Stimulated activated memory B cell treated with anti-CD40 and anti-IgM and Interleukin-4, amounts not matched to agents 10 μg/mL and 1 μg/mL and 100 μg/mL, for 72 hours (primary cell): ENCODE measurements at regions not wholly inside any gene's neighbourhood (a gene's known extent, or its start where the extent isn't known, plus 50 kb on each side); places are given as distances from the start of the nearest gene placed in this dataset.

Experiments used
- ATAC-seq: fragments of 150-1000 bp; cut with Tn5 transposase; 2 replicates; pipeline ENCODE4 v1.10.0; 2021
- H3K27ac Mint-ChIP-seq: one replicate; pipeline ENCODE4 v1.8.0; 2022; ENCODE audit warnings: mild to moderate bottlenecking, mixed read lengths
- H3K27me3 Mint-ChIP-seq: one replicate; pipeline ENCODE4 v1.8.0; 2022; ENCODE audit warnings: mixed read lengths
- H3K36me3 Mint-ChIP-seq: one replicate; pipeline ENCODE4 v1.8.0; 2022; ENCODE audit warnings: mixed read lengths
- H3K4me1 Mint-ChIP-seq: one replicate; pipeline ENCODE4 v1.8.0; 2022; ENCODE audit warnings: mixed read lengths
- H3K4me3 Mint-ChIP-seq: one replicate; pipeline ENCODE4 v1.8.0; 2022; ENCODE audit warnings: mild to moderate bottlenecking, moderate library complexity, mixed read lengths
- H3K9me3 Mint-ChIP-seq: one replicate; pipeline ENCODE4 v1.8.0; 2022; ENCODE audit warnings: mixed read lengths

- H3K36me3 Mint-ChIP-seq: no peaks in the 10 kb centered on the region
- ATAC-seq: no peak
- H3K27ac Mint-ChIP-seq: no peak overlapping the region
- no peaks in the 10 kb centered on the region for H3K4me1 Mint-ChIP-seq
- H3K9me3 Mint-ChIP-seq: no peaks in the 10 kb centered on the region
- no peaks in the 10 kb centered on the region for H3K27me3 Mint-ChIP-seq
- no peak overlapping the region for H3K4me3 Mint-ChIP-seq
Measured at GRCh38 chr2:188196343-188197008, 95.2 kb upstream of the GULP1 start.

DNA sequence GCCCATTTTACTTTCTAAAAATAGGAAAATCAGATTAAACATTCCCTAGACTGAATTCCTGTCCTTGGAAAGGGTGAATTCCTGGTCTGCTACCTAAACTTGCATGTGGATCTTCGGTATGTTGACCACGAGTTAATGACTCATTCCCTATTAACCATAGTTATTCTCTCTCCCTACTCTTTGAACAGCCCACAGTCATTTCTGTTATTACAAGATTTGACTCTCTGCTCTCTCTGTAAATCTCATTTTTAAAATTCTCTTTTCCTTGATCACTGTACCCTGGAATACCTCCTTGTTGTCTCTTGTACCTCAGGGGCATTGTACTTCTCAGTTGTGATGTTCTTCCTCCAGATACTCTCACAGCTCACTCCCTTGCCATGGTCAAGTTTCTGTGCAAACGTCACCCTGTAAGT is 92.0 kb upstream of the GULP1 start:
- no peak for ATAC-seq
- no peaks in the 10 kb centered on the region for H3K4me1 Mint-ChIP-seq
- no peaks in the 10 kb centered on the region for H3K27me3 Mint-ChIP-seq
- no peak overlapping the region for H3K27ac Mint-ChIP-seq
- no peaks in the 10 kb centered on the region for H3K36me3 Mint-ChIP-seq
- H3K9me3 Mint-ChIP-seq: peaks cover 3% of the 10 kb centered on the region
- no peak overlapping the region for H3K4me3 Mint-ChIP-seq

- H3K4me3 Mint-ChIP-seq: no peak overlapping the region
- H3K36me3 Mint-ChIP-seq: no peaks in the 10 kb centered on the region
- H3K4me1 Mint-ChIP-seq: no peaks in the 10 kb centered on the region
- H3K27me3 Mint-ChIP-seq: no peaks in the 10 kb centered on the region
- no peak overlapping the region for H3K27ac Mint-ChIP-seq
- no peak for ATAC-seq
- peaks cover 3% of the 10 kb centered on the region for H3K9me3 Mint-ChIP-seq
Measured at GRCh38 chr2:188201639-188202038, 90.0 kb upstream of the GULP1 start.

DNA sequence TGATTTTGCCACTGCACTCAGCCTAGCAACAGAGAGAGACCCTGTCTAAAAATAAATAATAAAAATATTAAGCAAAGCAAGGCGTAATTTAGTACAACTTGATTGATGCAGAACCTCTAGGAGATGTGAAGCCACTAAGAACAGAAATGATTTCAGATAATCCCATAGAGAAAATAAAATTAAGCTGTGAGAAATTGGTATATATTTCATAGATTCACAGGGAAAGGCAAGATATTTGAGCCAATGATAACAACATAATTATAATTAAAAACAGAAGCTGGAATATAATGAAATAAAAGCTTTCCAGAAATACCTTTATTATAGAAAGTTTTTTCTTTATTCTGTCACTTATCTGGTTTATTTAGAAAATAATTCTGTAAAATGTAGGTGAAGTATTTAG is 88.9 kb upstream of the GULP1 start:
- Mint-ChIP-seq H3K36me3 (no peaks in the 10 kb centered on the region), H3K27me3 (no peaks in the 10 kb centered on the region), H3K4me3 (no peak overlapping the region), H3K4me1 (no peaks in the 10 kb centered on the region), H3K27ac (no peak overlapping the region), H3K9me3 (peaks cover 3% of the 10 kb centered on the region)
- ATAC-seq: no peak

DNA sequence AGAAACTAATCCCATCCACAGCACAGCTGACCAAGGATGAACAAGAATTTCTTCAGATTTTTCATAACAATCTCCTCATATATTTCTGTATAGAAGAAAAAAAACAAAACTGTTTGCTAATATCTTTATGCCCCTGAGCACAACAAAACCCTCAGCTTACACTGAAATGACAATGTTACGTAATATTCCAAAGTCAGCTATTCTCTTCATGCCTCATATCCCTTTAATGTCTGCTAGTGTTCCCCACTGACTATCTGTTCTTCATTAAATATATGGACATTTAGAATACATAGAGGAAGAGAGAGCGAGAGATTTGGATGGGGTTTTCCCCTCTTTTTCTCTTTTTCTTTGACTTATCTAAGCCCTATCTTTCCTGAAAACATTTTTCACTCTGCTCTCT is 87.9 kb upstream of the GULP1 start:
- peaks cover 6% of the 10 kb centered on the region for H3K9me3 Mint-ChIP-seq
- no peak for ATAC-seq
- no peak overlapping the region for H3K27ac Mint-ChIP-seq
- no peak overlapping the region for H3K4me3 Mint-ChIP-seq
- no peaks in the 10 kb centered on the region for H3K4me1 Mint-ChIP-seq
- no peaks in the 10 kb centered on the region for H3K36me3 Mint-ChIP-seq
- no peaks in the 10 kb centered on the region for H3K27me3 Mint-ChIP-seq

DNA sequence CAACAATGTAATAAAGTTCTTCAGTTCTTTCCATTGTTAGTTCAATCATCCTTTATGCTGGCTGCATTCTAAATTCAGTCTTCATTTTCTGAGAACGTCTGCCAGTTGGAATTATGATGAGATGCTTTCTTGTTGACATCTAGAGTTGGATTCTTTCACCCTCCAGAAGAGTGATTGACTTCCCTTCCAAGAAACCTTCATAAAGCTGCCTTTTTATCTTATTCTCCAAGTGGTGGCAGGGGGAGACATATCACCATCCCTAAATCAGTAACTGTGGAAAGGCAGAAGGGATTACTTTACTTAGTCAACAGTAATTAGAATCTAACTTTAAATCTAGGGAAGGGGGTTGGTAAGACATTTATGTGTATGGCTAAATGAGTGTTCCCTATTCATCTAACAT is 86.8 kb upstream of the GULP1 start:
- Mint-ChIP-seq H3K9me3 (peaks cover 9% of the 10 kb centered on the region), H3K4me1 (no peaks in the 10 kb centered on the region), H3K4me3 (no peak overlapping the region), H3K27me3 (no peaks in the 10 kb centered on the region), H3K27ac (no peak overlapping the region), H3K36me3 (no peaks in the 10 kb centered on the region)
- no peak for ATAC-seq

DNA sequence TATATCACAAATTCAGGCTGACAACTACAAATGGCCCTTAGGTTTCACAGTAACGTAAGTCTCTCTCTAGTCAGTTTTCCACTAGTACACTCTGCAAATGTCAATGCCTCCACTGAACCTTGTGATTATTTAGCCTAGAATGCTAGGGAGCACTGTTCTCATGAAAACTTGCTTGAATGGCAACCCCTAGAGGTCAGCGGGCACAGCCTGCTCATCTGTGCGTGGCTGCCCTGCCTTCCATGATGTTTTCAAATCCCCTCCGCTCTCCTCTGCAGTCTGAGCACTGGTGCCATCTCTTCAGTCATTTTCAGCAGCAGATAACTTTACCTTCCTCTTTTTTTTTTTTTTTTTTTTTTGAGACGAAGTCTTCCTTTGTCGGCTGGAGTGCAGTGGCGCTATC is 84.1 kb upstream of the GULP1 start:
- H3K9me3 Mint-ChIP-seq: peaks cover 9% of the 10 kb centered on the region
- no peak for ATAC-seq
- H3K4me1 Mint-ChIP-seq: no peaks in the 10 kb centered on the region
- no peaks in the 10 kb centered on the region for H3K27me3 Mint-ChIP-seq
- H3K27ac Mint-ChIP-seq: no peak overlapping the region
- no peak overlapping the region for H3K4me3 Mint-ChIP-seq
- no peaks in the 10 kb centered on the region for H3K36me3 Mint-ChIP-seq

- ATAC-seq: no peak
- no peaks in the 10 kb centered on the region for H3K27me3 Mint-ChIP-seq
Measured at GRCh38 chr2:188209218-188209617, 82.5 kb upstream of the GULP1 start.

GRCh38 chr2:188217264-188217663 is 74.4 kb upstream of the GULP1 start:
- Mint-ChIP-seq H3K27me3 (no peaks in the 10 kb centered on the region), H3K36me3 (no peaks in the 10 kb centered on the region), H3K4me3 (no peak overlapping the region), H3K9me3 (peaks cover 6% of the 10 kb centered on the region), H3K4me1 (no peaks in the 10 kb centered on the region), H3K27ac (no peak overlapping the region)
- no peak for ATAC-seq

More at GRCh38 chr2:188209218-188209617, 82.5 kb upstream of the GULP1 start:
- Mint-ChIP-seq H3K9me3 (peaks cover 13% of the 10 kb centered on the region), H3K36me3 (no peaks in the 10 kb centered on the region), H3K4me1 (no peaks in the 10 kb centered on the region), H3K27ac (no peak overlapping the region), H3K4me3 (no peak overlapping the region)

DNA sequence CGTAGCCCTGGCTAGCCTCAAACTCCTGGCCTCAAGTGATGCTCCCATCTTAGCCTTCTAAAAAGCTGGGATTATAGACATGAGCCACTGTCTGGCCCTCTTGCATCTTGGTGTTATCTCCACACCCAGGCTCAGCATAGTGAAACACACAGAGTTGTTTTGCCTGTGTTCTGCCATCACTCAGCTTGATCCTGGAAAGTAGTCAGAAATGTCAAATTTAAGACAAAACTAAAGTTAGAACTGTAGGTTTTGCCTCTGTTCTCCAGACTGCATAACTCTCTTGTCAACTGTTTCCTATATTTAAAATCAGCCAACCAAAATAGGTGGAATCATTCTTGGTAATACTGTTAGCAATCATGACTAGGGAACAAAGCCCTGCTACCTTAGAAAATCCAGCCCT is 72.1 kb upstream of the GULP1 start:
- no peak for ATAC-seq

GRCh38 chr2:188220535-188220934 is 71.1 kb upstream of the GULP1 start:
- H3K4me3 Mint-ChIP-seq: no peak overlapping the region
- no peak for ATAC-seq
- H3K9me3 Mint-ChIP-seq: no peaks in the 10 kb centered on the region
- no peaks in the 10 kb centered on the region for H3K36me3 Mint-ChIP-seq
- H3K27me3 Mint-ChIP-seq: no peaks in the 10 kb centered on the region
- H3K4me1 Mint-ChIP-seq: no peaks in the 10 kb centered on the region
- no peak overlapping the region for H3K27ac Mint-ChIP-seq

More for the DNA sequence above, 72.1 kb upstream of the GULP1 start:
- H3K4me1 Mint-ChIP-seq: no peaks in the 10 kb centered on the region
- no peak overlapping the region for H3K27ac Mint-ChIP-seq
- no peaks in the 10 kb centered on the region for H3K27me3 Mint-ChIP-seq
- no peaks in the 10 kb centered on the region for H3K9me3 Mint-ChIP-seq
- H3K36me3 Mint-ChIP-seq: no peaks in the 10 kb centered on the region
- no peak overlapping the region for H3K4me3 Mint-ChIP-seq

GRCh38 chr2:188227713-188228112 is 64.0 kb upstream of the GULP1 start:
- H3K27ac Mint-ChIP-seq: no peak overlapping the region
- ATAC-seq: no peak
- no peaks in the 10 kb centered on the region for H3K4me1 Mint-ChIP-seq
- no peak overlapping the region for H3K4me3 Mint-ChIP-seq
- H3K27me3 Mint-ChIP-seq: no peaks in the 10 kb centered on the region
- peaks cover 9% of the 10 kb centered on the region for H3K9me3 Mint-ChIP-seq
- H3K36me3 Mint-ChIP-seq: no peaks in the 10 kb centered on the region

GRCh38 chr2:188235364-188235763 is 56.3 kb upstream of the GULP1 start:
- Mint-ChIP-seq H3K4me1 (no peaks in the 10 kb centered on the region), H3K27me3 (no peaks in the 10 kb centered on the region), H3K36me3 (no peaks in the 10 kb centered on the region), H3K9me3 (peaks cover 4% of the 10 kb centered on the region), H3K4me3 (no peak overlapping the region), H3K27ac (no peak overlapping the region)
- no peak for ATAC-seq

DNA sequence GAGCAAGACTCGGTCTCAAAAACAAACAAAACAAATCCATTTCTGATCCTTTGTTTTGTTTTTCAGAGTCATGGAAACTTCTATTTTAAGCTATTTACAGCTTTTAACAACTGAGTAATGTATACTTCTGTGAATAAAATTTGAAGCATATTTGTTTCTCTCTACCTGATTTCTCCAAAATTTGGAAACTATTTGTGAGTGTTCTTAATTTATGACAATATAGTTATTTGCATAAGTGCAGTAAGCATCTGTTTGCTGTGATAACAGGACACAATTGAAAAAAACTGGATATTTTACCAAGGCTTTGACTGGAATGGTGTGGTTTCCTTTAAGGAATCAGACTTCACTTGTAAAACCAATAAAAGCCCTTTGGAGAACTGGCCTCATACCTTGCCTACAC is 53.3 kb upstream of the GULP1 start:
- no peak for ATAC-seq
- H3K27me3 Mint-ChIP-seq: no peaks in the 10 kb centered on the region
- no peaks in the 10 kb centered on the region for H3K9me3 Mint-ChIP-seq
- no peak overlapping the region for H3K4me3 Mint-ChIP-seq
- no peaks in the 10 kb centered on the region for H3K36me3 Mint-ChIP-seq
- no peak overlapping the region for H3K27ac Mint-ChIP-seq
- no peaks in the 10 kb centered on the region for H3K4me1 Mint-ChIP-seq
